NCI-H2196 treated with DMSO at 0.1 percent for 48 hours (cell line): ENCODE measurements at regions not wholly inside any gene's neighbourhood (a gene's known extent, or its start where the extent isn't known, plus 50 kb on each side); places are given as distances from the start of the nearest gene placed in this dataset.

Source experiments
- DNase-seq: peaks from one replicate; lab custom pipeline; 2025; ENCODE audit not compliant: unreplicated experiment; lab: John Stamatoyannopoulos, UW

DNA sequence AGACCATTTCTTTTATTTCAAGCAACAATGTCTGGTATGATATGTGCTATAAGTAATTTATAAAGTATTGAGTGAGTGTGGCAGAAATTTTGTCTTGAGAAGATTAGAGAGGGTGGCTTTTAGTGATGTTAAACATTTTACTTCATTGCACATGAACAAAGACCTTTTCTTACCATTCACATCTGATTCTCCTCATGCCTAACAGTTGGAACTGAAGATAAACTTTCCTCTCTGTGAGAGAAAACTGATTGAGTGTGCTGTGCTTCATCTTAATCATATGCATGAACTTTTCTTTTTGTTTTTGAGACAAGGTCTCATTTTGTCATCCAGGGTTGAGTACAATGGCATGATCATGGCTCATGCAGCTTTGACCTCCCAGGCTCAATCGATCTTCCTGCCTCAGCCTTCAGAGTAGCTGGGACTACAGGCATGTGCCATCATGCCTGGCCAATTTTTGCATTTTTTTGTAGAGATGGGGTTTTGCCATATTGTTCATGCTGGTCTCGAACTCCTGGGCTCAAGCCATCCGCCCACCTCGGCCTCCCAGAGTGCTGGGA lies 377.7 kb upstream of the GOLIM4 start:
- DNase-seq = no peak

DNA sequence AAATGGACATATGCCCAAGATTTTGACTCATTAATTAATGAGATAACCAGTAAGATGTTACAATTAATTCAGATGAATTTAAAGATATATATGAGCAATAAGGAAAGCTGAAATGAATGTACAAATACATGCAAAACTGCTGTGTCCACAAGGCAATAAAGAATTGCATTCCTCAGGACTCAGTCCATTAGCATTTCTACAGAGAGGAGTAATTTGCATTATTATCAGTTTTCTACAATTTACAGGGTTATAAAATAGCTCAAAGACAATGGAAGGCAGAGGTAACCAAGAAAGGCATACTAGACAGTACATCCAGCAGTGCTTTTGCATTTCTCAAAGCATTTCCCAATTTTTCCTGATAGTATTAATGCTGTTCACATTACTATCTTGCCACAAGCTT lies 377.1 kb upstream of the GOLIM4 start:
- no peak for DNase-seq

DNA sequence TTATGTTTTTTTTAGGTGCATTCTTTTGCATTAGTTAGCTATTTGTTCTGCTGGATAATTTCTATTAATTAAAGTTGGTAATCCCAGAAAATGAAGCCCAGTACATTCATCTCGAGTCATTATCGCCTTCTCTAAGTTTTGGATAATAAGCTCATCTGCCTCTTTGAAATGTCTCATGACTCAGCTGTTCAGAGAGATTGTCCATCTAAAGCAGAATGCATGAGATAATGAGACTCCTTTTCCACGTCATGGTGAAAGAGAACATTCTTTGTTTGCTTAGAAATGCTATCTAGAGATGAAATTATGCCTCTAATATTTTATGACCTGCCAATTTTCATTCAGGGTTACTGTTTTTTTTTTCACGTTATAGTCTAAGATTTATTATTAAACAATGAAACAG lies 374.7 kb upstream of the GOLIM4 start:
- DNase-seq = no peak

DNA sequence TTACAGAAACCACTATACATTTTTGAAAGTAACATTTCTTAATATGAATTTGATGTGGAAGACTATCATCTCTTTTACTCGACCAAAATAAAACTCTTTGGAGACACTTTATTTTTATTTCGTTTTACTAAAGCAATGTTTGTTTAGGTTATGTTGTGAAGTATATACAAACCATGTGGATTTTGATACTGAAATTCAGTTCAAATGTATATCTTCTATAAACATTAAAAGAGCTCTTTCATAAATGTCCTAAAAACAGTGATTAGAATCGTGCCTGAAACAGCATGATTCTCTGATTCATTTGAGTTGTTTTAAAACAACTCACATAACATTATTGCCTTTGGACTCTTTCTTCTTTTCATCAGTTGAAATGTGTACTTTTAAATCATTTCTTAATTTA lies 373.7 kb upstream of the GOLIM4 start:
- DNase-seq = no peak

DNA sequence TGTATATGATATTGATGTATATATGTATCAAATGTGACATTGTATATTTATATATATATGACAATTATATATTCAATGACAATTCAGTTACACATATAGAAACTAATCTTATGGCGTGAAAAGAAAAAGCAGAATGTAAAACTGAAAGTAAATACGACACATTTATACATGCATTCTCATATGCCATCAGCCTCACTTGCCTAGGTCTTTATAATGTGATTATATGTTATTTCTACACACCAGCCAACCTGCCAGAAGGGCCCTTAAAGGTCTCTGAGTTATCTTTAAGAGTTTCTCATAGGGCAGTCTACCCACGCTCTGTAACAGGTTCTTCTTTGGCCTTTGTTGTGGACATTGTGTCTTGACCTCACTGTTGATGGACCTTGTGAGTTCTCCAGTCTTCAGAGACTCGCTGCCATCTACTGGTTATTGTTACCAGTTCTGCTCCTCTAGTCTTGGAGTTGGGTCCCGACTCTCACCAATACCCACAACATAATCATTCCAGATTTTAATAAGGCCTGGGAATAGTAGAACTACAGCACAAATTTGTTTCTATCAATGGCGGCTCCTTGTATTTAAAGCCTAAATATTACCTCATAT lies 371.5 kb upstream of the GOLIM4 start:
- no peak for DNase-seq

DNA sequence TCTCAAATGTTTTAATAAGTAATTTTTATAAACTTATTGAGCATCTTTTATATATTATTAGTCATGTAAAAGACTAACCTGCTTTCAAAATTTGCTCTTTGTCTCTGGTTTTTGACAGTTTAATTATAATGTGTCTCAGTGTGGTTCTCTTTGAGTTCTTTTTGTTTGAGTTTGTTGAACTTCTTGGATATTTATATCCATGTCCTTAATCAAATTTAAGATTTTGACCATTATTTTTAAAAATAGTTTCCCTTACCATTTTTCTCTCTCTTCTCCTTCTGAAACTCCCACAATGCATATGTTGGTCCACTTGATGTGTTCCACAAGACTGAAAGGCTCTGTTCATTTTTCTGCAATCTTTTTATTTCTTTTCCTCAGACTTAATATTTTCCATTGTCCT lies 366.1 kb upstream of the GOLIM4 start:
- DNase-seq = no peak

DNA sequence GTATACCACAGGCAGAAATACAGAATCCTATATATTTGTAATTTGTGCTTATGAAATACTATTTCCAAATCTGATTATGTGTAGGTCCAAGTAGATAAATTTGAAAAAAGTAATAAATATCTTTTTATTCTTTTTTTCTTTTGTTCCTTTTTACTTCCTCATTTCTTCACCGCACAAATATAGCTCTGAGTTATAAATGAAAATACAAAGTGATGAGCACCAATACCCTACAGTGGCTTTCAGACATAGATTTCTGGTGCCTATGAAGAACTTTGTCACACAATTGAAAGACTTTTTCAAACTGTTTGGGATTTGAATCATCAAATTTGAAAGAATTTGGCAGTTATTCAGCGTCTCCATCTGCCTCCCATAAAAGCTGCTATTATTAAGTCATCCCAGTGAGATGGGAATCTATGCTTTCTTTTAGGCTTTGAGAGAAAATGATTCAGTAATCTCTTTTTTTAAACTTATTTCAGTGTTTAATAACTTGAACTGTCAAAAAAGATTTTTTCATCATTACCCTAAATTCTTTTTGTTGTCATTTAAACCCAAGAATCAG lies 363.6 kb upstream of the GOLIM4 start:
- DNase-seq = no peak

DNA sequence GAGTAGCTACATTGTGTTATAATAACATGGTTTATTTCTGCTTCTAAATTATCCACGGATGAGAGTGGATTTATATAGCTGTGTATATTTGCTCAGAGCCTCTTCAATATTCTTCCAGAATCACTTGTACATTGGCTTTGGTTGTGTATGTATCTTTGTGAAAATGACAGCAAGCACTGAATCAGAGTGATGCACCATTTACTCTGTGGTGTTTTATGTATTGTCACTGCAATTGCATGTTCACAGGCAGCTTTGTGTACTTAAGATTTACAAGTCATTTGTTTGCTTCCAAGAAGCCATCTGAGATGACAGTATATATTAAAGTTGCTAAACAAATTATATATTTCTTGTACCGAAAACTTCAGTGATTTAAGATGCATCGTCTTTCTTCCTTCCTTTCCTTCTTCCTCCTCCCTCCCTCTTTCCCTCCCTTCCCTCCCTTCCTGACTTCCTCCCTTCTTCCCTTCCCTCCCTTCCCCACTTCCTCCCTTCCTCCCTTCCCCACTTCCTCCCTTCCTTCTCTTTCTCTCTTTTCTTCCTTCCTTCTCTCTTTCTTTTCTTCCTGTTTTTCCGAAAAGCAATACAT lies 362.3 kb upstream of the GOLIM4 start:
- DNase-seq = no peak

DNA sequence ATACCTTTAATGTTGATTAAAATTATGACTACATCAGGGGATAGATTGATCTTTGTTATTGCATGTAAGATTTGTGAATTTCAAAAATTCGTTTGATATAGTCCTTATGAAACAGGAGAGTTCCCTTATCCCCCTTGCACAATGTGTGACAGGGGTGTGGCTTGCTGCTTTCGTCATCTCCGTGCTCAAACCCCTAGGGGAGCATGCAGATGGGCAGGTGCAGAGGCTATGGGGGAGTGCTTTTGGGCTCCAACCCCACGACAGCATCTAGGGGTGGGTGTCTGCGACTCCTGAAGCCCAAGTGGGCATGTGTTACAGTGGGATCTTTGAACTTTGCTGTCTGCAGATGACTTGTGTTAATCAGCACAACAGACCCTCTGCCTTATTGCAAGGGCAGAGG lies 360.1 kb upstream of the GOLIM4 start:
- DNase-seq = no peak

DNA sequence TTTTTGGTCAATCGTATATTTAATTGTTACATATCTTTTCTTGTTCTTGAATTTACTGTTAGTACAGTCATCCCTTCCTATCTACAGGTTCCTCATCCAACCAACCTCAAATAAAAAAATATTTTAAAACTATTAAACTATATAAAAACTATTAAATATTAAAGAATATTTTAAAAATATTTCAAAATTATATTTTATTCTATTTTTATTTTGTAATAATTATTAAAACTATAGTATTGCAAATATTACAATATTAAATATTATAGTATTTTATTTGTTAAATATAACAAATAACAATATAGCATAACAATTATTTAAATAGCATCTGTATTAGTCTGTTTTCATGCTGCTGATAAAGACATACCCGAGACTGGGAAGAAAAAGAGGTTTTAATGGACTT lies 357.9 kb upstream of the GOLIM4 start:
- no peak for DNase-seq

DNA sequence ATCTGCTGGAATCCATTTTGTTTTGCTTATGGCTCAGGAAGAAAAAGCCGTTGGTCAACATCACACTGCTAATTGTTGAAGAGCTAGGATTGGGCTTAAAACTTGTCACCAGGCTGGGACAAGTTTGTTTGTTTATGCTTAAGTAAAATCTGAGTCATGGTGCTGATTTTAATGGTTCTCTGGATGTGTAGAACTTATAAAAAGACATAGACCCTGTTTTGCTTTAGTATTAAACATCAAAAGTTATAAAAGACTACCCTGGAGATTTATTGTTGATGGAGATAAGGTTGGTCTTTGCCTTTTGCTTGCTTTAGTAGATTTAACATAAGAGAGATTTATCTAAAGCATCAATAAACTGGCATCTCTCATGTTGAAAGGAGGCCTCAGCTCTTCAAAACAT lies 348.2 kb upstream of the GOLIM4 start:
- DNase-seq = no peak

DNA sequence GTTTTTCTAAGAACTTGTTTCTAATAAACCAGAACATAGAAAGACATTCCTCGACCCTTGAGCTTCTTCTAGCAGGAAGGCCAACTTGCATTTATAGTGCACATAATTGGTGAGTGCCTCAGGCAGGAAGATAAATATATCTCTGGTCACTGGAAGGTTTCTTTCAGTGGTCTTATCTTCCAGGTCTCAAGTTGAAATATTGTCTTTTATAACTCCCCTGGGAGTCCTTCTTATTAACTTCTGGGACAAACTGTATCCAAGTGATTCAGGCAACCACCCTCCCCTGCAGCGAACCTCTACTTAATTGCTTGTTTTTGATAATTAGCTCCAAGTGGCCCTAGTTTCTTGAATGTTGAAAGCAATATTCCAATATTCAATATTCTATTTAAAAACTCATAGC lies 346.8 kb upstream of the GOLIM4 start:
- DNase-seq = no peak

DNA sequence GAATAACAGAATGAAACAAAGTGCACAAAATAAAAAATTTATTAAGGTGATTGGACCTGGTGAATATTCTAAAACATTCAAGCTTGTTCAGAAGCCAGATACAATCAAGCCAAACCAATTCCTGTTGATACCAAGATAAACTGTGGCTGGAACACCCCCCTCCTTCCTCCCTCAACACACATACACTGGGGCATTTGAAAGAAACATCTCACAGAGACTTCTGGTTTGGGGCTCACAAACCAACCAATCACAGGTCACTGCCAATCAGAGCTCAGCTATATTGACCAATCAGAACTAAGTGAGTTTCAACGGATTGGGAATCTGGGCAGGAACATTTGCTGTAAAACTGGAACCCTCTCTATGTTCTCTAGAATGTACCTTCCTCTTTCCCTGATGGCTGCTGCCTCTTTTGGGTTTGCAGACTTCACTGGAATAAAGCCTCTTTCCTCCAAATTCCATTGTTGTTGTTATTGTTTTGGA lies 340.6 kb upstream of the GOLIM4 start:
- DNase-seq = no peak

DNA sequence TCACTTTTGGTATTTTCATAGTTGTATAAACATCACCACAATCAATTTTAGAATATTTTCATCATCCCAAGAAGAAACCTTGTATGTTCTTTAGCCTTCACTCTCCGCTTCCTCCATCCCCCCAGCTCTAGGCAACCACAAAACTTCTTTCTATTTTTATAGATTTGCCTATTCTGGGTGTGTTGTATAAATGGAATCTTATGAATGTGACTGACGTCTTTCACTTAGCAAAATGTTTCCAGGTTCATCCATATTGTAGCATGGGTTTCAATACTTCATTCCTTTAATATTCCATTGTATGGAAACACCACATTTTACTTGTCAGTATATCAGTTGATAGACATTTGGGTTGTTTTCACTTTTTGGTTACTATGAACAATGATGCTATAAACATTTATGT lies 335.8 kb upstream of the GOLIM4 start:
- DNase-seq = no peak

DNA sequence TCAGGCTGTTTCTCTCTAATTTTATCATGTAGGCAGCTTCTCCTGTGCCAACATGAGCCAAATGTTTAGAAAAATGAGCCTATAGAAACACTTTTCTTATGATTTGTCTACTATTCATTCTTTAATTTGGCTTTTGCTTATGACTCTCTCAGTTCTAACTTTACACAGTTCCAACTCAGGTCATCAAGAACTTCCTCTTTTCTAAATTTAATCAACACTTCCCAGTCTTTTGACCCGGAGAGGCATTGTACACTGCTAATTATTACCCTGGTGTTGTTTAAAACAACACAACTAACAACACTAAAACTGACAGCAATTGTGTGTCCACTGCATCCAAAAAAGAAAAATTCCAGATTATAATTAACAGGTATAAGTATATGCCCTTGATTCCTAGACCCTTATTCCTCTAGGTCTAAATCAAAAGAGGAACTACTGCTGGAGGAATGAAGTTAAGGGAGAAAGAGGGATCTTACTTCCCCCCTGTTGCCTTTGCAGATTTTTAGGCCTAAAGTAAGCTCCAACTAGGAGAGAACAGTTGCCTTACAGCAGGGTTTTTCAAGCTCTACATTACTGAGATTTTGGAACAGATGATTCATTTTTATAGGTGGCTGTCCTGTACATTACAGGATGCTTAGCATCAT lies 332.2 kb upstream of the GOLIM4 start:
- DNase-seq = no peak

DNA sequence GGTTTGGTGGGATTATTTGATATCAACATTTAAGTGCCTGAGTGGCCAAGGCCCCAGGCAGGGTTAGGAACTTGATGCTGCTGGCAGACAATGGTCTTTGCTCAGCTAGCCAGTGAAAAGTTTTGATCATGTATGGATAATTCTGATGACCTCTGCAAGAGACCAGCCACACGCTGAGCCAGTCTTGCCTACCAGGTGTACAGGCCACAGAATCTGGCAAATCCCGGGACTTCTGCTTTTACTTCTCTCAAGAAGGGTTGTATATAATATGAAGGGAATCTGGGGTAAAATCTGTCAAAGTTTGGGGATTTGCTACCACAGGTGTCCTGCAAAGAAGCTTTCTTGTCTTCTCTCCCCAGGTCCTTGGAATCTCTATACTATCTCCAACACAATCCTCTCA lies 331.4 kb upstream of the GOLIM4 start:
- DNase-seq = no peak

DNA sequence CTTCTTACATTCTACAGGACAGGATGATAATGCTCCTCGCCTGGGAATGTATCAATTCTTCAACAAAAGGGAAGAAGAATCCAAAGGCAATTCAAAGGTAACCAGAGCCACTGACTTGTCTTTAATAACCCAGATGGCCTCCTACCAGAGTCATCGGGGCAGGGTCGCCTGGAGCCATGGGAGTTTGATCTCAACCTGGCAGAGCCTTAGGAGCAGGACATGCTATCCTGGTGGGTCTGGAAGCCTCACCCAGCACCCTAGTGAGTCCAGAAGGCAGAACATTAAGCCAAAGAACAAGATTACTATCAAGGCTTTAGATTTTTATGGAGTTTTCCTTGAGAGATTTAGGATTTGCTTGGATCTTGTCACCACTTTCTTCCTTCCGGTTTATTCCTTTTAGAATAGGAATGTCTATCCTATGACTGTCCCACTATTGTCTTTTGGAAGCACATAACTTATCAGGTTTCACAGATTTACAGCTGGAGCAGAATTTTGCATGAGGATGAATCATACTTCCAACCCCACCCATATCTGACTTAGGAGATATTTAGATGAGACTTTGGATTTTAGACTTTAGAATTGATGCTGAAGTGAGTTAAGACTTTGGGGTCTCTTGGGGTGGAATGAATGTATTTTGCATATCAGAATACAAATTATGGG lies 330.3 kb upstream of the GOLIM4 start:
- no peak for DNase-seq

DNA sequence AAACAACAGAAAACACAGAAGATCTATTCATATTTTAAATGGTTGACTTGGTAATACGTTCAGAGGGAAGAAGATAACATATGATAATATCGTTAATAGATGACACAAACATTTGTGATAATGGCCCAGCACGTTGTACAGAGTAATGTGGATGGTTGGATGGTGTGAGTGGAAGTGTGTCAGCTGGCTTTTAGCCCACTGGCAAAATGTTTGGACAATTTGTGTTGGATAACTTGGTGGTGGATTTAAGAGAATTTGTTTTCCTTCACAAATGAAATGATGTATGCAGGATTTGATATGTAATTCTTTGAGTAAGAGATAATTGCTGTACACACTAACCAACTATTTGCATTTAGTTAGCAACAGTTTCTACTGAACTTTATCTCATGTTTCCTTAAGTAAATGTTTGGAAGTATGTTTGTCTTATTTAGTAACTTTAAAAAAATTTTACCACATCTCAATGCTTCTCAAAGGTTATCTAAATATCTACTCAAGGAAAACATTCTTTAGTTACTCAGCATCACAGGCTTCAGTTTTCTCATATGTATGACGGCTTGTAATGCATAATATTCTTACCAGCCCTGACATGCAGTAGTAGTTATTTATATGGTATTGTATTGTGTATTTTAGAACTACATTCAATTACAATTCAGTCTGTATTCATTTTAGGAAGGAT lies 328.5 kb upstream of the GOLIM4 start:
- no peak for DNase-seq

DNA sequence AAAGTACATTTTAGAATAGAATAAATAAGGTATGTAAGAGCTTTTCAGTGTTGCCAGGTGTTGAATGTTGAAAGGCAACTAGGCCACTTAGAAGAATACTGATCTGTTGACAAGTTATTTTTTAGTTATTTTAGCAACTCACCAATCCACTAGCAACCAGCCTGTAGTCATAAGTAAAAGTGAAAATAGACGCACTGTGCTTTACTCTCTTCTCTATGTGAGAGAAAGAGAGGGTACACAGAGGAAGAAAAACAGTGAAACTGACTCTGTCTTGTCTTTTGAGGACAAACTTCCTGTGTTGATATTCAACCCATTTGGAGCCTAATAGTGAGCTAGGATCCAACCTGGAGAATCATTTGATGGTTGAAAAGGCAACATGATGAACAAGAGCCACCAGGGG lies 327.1 kb upstream of the GOLIM4 start:
- DNase-seq = no peak

DNA sequence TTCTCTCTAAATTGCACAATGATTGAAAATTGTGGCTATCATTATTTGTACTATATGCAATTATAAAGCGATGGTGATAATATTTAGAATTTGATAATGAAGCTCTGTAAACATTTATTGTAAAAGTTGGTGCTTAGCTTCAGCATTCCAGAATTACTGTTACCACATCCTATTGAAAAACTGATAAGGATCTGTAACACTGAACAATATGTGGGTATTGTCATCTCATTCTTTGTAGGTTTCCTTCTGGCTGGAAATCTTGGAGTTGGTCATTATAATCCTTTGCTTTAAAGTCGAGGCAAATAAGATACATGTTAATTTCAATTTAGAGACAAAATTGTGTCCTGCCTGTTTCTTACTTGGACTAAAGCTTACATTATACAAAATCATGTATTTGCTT lies 323.4 kb upstream of the GOLIM4 start:
- no peak for DNase-seq

DNA sequence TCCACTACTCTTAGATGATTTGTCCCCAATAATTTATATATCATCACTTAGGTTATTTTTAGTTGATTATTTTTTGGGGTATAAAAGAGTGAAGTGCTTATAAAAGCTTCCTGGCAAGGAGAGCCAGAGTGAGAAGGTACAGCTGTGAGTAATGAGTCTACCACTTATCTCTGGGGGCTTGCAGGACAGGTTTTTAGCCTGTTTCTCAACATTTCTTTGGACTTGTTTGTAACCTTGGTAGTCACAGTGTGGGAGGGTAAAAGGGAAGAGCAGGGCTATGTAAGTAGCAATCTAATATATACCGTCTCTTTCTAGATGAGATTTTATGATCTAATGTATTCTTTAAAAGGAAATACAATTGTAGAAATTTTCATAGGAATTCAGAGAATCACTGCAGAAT lies 321.3 kb upstream of the GOLIM4 start:
- no peak for DNase-seq
